Smooth muscle cell (in vitro differentiated cells): ENCODE measurements at regions not wholly inside any gene's neighbourhood (a gene's known extent, or its start where the extent isn't known, plus 50 kb on each side); places are given as distances from the start of the nearest gene placed in this dataset.

Source experiments
- DNase-seq: peaks from one replicate; lab custom pipeline; 2025; ENCODE audit not compliant: unreplicated experiment; lab: John Stamatoyannopoulos, UW
- H2AFZ ChIP-seq: fragments of 200-600 bp; sonication (generic); 2 replicates; pipeline ENCODE4 v1.6.0; 2016; ENCODE audit warnings: antibody characterized with exemption, low read depth, mild to moderate bottlenecking
- H3F3A ChIP-seq: fragments of 200-600 bp; sonication (generic); 2 replicates; pipeline ENCODE4 v1.6.0; 2017; ENCODE audit warnings: antibody characterized with exemption, low read depth
- H3K27ac ChIP-seq: fragments of 200-600 bp; sonication (generic); 2 replicates; pipeline ENCODE4 v1.5.1; 2016; ENCODE audit warnings: low read depth, mild to moderate bottlenecking
- H3K27me3 ChIP-seq: fragments of 200-600 bp; sonication (generic); 2 replicates; pipeline ENCODE4 v1.6.1; 2016; ENCODE audit warnings: low read depth, mild to moderate bottlenecking
- H3K36me3 ChIP-seq: fragments of 200-600 bp; sonication (generic); 2 replicates; pipeline ENCODE4 v1.5.1; 2016; ENCODE audit warnings: low read depth
- H3K4me1 ChIP-seq: fragments of 200-600 bp; sonication (generic); 2 replicates; pipeline ENCODE4 v1.5.1; 2016; ENCODE audit warnings: low read depth
- H3K4me2 ChIP-seq: fragments of 200-600 bp; sonication (generic); 2 replicates; pipeline ENCODE4 v1.6.0; 2016; ENCODE audit warnings: mild to moderate bottlenecking
- H3K4me3 ChIP-seq: fragments of 200-600 bp; sonication (generic); 2 replicates; pipeline ENCODE4 v1.5.1; 2016; ENCODE audit warnings: mild to moderate bottlenecking
- H3K79me2 ChIP-seq: fragments of 200-600 bp; sonication (generic); 2 replicates; pipeline ENCODE4 v1.6.0; 2016; ENCODE audit warnings: low read depth, mild to moderate bottlenecking
- H3K9ac ChIP-seq: fragments of 200-600 bp; sonication (generic); 2 replicates; pipeline ENCODE4 v1.6.0; 2016; ENCODE audit warnings: low read depth
- H3K9me3 ChIP-seq: fragments of 200-600 bp; sonication (generic); replicated peaks from 2 replicates; pipeline ENCODE4 v1.5.1; 2016; ENCODE audit warnings: low read depth
- H4K20me1 ChIP-seq: fragments of 200-600 bp; sonication (generic); 2 replicates; pipeline ENCODE4 v1.6.0; 2016; ENCODE audit warnings: low read depth
- CTCF ChIP-seq: fragments of 200-600 bp; sonication (generic); IDR thresholded peaks from 2 replicates; pipeline ENCODE4 v1.5.1; 2017; ENCODE audit warnings: borderline replicate concordance, mild to moderate bottlenecking, antibody characterized with exemption; ENCODE audit not compliant: insufficient read depth, poor library complexity, severe bottlenecking
- WGBS: methylation state at CpG from one replicate; pipeline ENCODE4 v1.1.7; 2016; ENCODE audit warnings: low lambda C conversion rate; 5-methylcytosine and 5-hydroxymethylcytosine counted together

GRCh38 chr11:64450168-64450560 lies 91.2 kb downstream of the RPS6KA4 start:
- H3K9me3 ChIP-seq: no peaks in the 10 kb centered on the region
- H2AFZ ChIP-seq: no peak overlapping the region
- no peak overlapping the region for H3K4me3 ChIP-seq
- H4K20me1 ChIP-seq: no peaks in the 10 kb centered on the region
- no peaks in the 10 kb centered on the region for H3K79me2 ChIP-seq
- no peaks in the 10 kb centered on the region for H3F3A ChIP-seq
- H3K9ac ChIP-seq: no peak overlapping the region
- peaks cover 5% of the 10 kb centered on the region for H3K4me1 ChIP-seq
- no peak for TF ChIP-seq CTCF
- 100% methylated on average over 2 of the region's 2 CpGs for WGBS
- H3K27ac ChIP-seq: no peak overlapping the region
- H3K36me3 ChIP-seq: no peaks in the 10 kb centered on the region
- no peaks in the 10 kb centered on the region for H3K27me3 ChIP-seq
- no peak overlapping the region for H3K4me2 ChIP-seq
- no peak for DNase-seq

- H4K20me1 ChIP-seq: no peaks in the 10 kb centered on the region
- H3K9ac ChIP-seq: no peak overlapping the region
- no peaks in the 10 kb centered on the region for H3K36me3 ChIP-seq
- no peaks in the 10 kb centered on the region for H3K79me2 ChIP-seq
- no peak for TF ChIP-seq CTCF
- no peak overlapping the region for H3K27ac ChIP-seq
- H3K4me3 ChIP-seq: no peak overlapping the region
- no peaks in the 10 kb centered on the region for H3K27me3 ChIP-seq
- H3K9me3 ChIP-seq: no peaks in the 10 kb centered on the region
- no peak for DNase-seq
- no peak overlapping the region for H3K4me2 ChIP-seq
- H2AFZ ChIP-seq: no peak overlapping the region
- H3F3A ChIP-seq: no peaks in the 10 kb centered on the region
- peaks cover 5% of the 10 kb centered on the region for H3K4me1 ChIP-seq
- 72% methylated on average over 7 of the region's 7 CpGs for WGBS
Measured at GRCh38 chr11:64451856-64452255, 92.9 kb downstream of the RPS6KA4 start.

GRCh38 chr11:64453466-64453865 lies 94.5 kb downstream of the RPS6KA4 start:
- Histone ChIP-seq H3K9me3 (no peaks in the 10 kb centered on the region), H3K36me3 (no peaks in the 10 kb centered on the region), H3F3A (no peaks in the 10 kb centered on the region), H3K27ac (no peak overlapping the region), H2AFZ (no peak overlapping the region), H3K4me3 (no peak overlapping the region), H3K79me2 (no peaks in the 10 kb centered on the region), H4K20me1 (no peaks in the 10 kb centered on the region), H3K4me2 (no peak overlapping the region), H3K9ac (no peak overlapping the region), H3K4me1 (peaks cover 6% of the 10 kb centered on the region), H3K27me3 (no peaks in the 10 kb centered on the region)
- no peak for DNase-seq
- no peak for TF ChIP-seq CTCF
- WGBS: 70% methylated on average over 1 of the region's 1 CpG

- TF ChIP-seq CTCF: no peak
- DNase-seq: no peak
Measured at GRCh38 chr11:64455456-64456261, 96.7 kb downstream of the RPS6KA4 start.

More at GRCh38 chr11:64455456-64456261, 96.7 kb downstream of the RPS6KA4 start:
- no peaks in the 10 kb centered on the region for H3K27me3 ChIP-seq
- peaks cover 5% of the 10 kb centered on the region for H3K4me1 ChIP-seq
- H3K4me3 ChIP-seq: no peak overlapping the region
- H3K4me2 ChIP-seq: no peak overlapping the region
- H3K9ac ChIP-seq: no peak overlapping the region
- H3F3A ChIP-seq: no peaks in the 10 kb centered on the region
- H2AFZ ChIP-seq: no peak overlapping the region
- 91% methylated on average over 22 of the region's 22 CpGs for WGBS
- no peaks in the 10 kb centered on the region for H3K79me2 ChIP-seq
- H4K20me1 ChIP-seq: no peaks in the 10 kb centered on the region
- no peaks in the 10 kb centered on the region for H3K36me3 ChIP-seq
- no peak overlapping the region for H3K27ac ChIP-seq
- H3K9me3 ChIP-seq: no peaks in the 10 kb centered on the region
